HL-60 (cell line): ENCODE measurements at regions not wholly inside any gene's neighbourhood (a gene's known extent, or its start where the extent isn't known, plus 50 kb on each side); places are given as distances from the start of the nearest gene placed in this dataset.

Experiments used
- DNase-seq, 2 experiments: peaks; one replicate each; pipeline ENCODE4 v3.0.0-alpha.2; 2010 to 2020; ENCODE audit warnings: low read depth in 1 of 2, low spot score in 1 of 2
- H3K27ac ChIP-seq: fragments of 250-450 bp; sonication (Bioruptor Pico); replicated peaks from 2 replicates; pipeline ENCODE4 v1.5.1; 2020; ENCODE audit warnings: mild to moderate bottlenecking, moderate library complexity
- H3K27me3 ChIP-seq: fragments of 250-450 bp; sonication (Bioruptor Pico); 2 replicates; pipeline ENCODE4 v1.5.1; 2021; ENCODE audit warnings: mild to moderate bottlenecking, moderate library complexity; ENCODE audit not compliant: insufficient read depth, poor library complexity, severe bottlenecking
- H3K4me3 ChIP-seq: replicated peaks from 2 replicates; pipeline ENCODE4 v1.5.1; 2011; ENCODE audit warnings: mild to moderate bottlenecking, control low read depth, low read length; ENCODE audit not compliant: insufficient read depth
- GABPA ChIP-seq: IDR thresholded peaks from 2 replicates; pipeline ENCODE4 v1.6.1; 2012; ENCODE audit warnings: low read depth
- POLR2AphosphoS5 ChIP-seq: IDR thresholded peaks from 2 replicates; pipeline ENCODE4 v1.6.1; 2012; ENCODE audit warnings: low read depth
- SPI1 ChIP-seq: IDR thresholded peaks from 2 replicates; pipeline ENCODE4 v1.6.1; 2012; ENCODE audit warnings: low read depth, mild to moderate bottlenecking, borderline replicate concordance
- TF ChIP-seq, protein P1 (sequence below): IDR thresholded peaks from one replicate; pipeline ENCODE4 v1.5.1; 2011; ENCODE audit warnings: low read length, control low read depth, inconsistent platforms; ENCODE audit not compliant: insufficient read depth
- TF ChIP-seq, protein P2 (sequence below): IDR thresholded peaks from 2 replicates; pipeline ENCODE4 v1.6.1; 2012; ENCODE audit warnings: low read depth; ENCODE audit not compliant: insufficient replicate concordance

DNA sequence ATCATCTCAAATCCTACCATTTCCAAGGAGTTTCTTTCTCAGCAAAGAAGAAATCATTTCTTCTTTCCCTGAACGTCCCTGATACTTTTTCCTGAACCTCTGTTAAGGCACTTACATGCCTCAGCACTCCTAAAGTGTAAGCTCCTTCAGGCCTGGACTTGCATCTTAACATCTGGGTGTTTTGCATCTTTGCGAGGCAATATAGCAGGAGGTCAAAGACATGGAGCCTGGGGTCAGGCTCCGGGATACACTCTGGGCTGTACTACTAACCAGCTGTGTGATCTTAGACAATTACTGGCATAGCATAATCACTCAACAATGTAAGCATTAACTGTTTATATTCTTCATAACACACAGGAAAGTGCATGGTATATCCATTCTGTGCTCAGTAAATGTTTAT is 275.5 kb upstream of the BOD1L1 start:
- TF ChIP-seq SPI1 = no peak
- TF ChIP-seq, protein P1, sequence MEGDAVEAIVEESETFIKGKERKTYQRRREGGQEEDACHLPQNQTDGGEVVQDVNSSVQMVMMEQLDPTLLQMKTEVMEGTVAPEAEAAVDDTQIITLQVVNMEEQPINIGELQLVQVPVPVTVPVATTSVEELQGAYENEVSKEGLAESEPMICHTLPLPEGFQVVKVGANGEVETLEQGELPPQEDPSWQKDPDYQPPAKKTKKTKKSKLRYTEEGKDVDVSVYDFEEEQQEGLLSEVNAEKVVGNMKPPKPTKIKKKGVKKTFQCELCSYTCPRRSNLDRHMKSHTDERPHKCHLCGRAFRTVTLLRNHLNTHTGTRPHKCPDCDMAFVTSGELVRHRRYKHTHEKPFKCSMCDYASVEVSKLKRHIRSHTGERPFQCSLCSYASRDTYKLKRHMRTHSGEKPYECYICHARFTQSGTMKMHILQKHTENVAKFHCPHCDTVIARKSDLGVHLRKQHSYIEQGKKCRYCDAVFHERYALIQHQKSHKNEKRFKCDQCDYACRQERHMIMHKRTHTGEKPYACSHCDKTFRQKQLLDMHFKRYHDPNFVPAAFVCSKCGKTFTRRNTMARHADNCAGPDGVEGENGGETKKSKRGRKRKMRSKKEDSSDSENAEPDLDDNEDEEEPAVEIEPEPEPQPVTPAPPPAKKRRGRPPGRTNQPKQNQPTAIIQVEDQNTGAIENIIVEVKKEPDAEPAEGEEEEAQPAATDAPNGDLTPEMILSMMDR = no peak
- no peak for TF ChIP-seq POLR2AphosphoS5
- TF ChIP-seq, protein P2, sequence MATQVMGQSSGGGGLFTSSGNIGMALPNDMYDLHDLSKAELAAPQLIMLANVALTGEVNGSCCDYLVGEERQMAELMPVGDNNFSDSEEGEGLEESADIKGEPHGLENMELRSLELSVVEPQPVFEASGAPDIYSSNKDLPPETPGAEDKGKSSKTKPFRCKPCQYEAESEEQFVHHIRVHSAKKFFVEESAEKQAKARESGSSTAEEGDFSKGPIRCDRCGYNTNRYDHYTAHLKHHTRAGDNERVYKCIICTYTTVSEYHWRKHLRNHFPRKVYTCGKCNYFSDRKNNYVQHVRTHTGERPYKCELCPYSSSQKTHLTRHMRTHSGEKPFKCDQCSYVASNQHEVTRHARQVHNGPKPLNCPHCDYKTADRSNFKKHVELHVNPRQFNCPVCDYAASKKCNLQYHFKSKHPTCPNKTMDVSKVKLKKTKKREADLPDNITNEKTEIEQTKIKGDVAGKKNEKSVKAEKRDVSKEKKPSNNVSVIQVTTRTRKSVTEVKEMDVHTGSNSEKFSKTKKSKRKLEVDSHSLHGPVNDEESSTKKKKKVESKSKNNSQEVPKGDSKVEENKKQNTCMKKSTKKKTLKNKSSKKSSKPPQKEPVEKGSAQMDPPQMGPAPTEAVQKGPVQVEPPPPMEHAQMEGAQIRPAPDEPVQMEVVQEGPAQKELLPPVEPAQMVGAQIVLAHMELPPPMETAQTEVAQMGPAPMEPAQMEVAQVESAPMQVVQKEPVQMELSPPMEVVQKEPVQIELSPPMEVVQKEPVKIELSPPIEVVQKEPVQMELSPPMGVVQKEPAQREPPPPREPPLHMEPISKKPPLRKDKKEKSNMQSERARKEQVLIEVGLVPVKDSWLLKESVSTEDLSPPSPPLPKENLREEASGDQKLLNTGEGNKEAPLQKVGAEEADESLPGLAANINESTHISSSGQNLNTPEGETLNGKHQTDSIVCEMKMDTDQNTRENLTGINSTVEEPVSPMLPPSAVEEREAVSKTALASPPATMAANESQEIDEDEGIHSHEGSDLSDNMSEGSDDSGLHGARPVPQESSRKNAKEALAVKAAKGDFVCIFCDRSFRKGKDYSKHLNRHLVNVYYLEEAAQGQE = no peak
- TF ChIP-seq GABPA = no peak
- Histone ChIP-seq H3K4me3 (no peak overlapping the region), H3K27me3 (no peaks in the 10 kb centered on the region), H3K27ac (no peak overlapping the region)
- DNase-seq = no peak

DNA sequence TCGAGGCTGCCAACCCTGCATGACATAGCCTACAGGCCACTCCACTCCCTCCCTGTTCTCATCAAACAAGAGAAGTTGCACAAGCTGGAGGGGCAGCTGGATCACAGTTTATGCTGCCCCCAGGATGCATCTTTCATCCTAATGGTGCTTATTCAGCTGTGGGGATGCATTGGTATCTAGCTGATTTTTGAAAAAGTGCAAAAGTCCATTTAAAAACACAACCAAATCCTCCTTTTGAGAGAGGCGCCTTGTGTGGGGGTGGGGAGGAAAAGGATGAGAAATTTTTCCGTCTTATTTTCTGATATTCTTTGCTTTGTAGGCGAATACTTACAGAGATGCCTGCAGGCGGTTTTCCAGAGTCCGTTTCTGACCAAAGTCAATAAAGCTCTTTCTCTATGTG is 276.4 kb upstream of the BOD1L1 start:
- H3K27me3 ChIP-seq = no peaks in the 10 kb centered on the region
- no peak for DNase-seq
- H3K27ac ChIP-seq = no peak overlapping the region
- no peak overlapping the region for H3K4me3 ChIP-seq
- TF ChIP-seq, protein P2 = no peak
- no peak for TF ChIP-seq GABPA
- no peak for TF ChIP-seq POLR2AphosphoS5
- TF ChIP-seq SPI1 = no peak
- TF ChIP-seq, protein P1 = no peak

DNA sequence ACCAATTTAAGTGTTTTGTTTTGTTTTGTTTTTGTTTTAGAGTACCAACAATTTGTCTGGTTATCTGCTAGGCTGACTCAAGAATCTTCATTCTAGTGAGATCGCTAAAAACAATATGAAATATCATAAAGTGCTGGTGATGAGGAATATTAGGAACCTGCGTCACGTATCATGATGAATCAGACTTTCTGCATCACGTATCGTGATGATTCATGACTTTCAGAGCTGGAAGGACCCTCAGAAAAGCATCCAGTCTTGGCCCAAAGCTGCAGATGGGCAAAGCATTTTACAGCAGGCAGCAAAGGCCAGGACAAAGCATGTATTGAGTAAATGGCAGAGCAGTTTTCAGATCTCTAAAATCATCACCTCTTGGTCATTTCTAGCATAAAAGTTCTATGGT is 278.0 kb upstream of the BOD1L1 start:
- H3K27ac ChIP-seq = no peak overlapping the region

More for the DNA sequence above, 278.0 kb upstream of the BOD1L1 start:
- TF ChIP-seq SPI1 (no peak), POLR2AphosphoS5 (no peak), GABPA (no peak)
- TF ChIP-seq, protein P2 = no peak
- TF ChIP-seq, protein P1 = no peak
- Histone ChIP-seq H3K27me3 (no peaks in the 10 kb centered on the region), H3K4me3 (no peak overlapping the region)
- DNase-seq = no peak
